IMR-90 (cell line): ENCODE measurements at regions not wholly inside any gene's neighbourhood (a gene's known extent, or its start where the extent isn't known, plus 50 kb on each side); places are given as distances from the start of the nearest gene placed in this dataset.

ENCODE experiments used
- ATAC-seq: fragments of 200-7000 bp; cut with Tn5 transposase; 2 replicates; pipeline ENCODE4 v1.9.1; 2020; ENCODE audit warnings: low read depth, mild to moderate bottlenecking, moderate library complexity
- BruUV-seq: library from RNA; stranded (reverse); fragments of 400-500 nt; replicated peaks from 2 replicates; lab custom pipeline; 2021; lab: Mats Ljungman, UMichigan
- CTCF ChIA-PET: fragments of 300-600 bp; formaldehyde crosslinking; extraction: SDS; loops from one replicate; lab custom pipeline; 2021; ENCODE audit warnings: antibody characterized with exemption; lab: Yijun Ruan, JAX
- POLR2A ChIA-PET: fragments of 300-600 bp; sonication (Branson Sonifier 250); formaldehyde crosslinking; loops from one replicate; lab custom pipeline; 2022; ENCODE audit warnings: antibody characterized with exemption; ENCODE audit not compliant: unreplicated experiment; lab: Charles Lee
- DNase-seq: peaks from one replicate; pipeline ENCODE4 v3.0.0; 2013
- H2AFZ ChIP-seq: replicated peaks from 2 replicates; pipeline ENCODE3; 2013; ENCODE audit warnings: low read length, mild to moderate bottlenecking; ENCODE audit not compliant: poor library complexity
- H2AK5ac ChIP-seq: 2 replicates; pipeline ENCODE4 v1.6.1; 2013; ENCODE audit warnings: low read depth, low read length, inconsistent platforms
- H2AK9ac ChIP-seq: replicated peaks from 2 replicates; pipeline ENCODE3; 2013; ENCODE audit warnings: mild to moderate bottlenecking, low read depth, low read length, moderate library complexity; ENCODE audit not compliant: poor library complexity
- H2BK120ac ChIP-seq: 2 replicates; pipeline ENCODE4 v1.6.1; 2013; ENCODE audit warnings: low read depth, low read length, inconsistent platforms
- H2BK15ac ChIP-seq: 3 replicates; pipeline ENCODE4 v1.6.1; 2013; ENCODE audit warnings: low read depth, low read length, inconsistent platforms
- H2BK20ac ChIP-seq: 2 replicates; pipeline ENCODE4 v1.6.1; 2013; ENCODE audit warnings: low read depth, mild to moderate bottlenecking, inconsistent platforms, low read length, moderate library complexity
- H2BK5ac ChIP-seq: 2 replicates; pipeline ENCODE4 v1.6.1; 2013; ENCODE audit warnings: mild to moderate bottlenecking, low read depth, low read length, inconsistent platforms; ENCODE audit not compliant: poor library complexity, severe bottlenecking
- H3K14ac ChIP-seq: replicated peaks from 2 replicates; pipeline ENCODE4 v1.6.1; 2013; ENCODE audit warnings: low read depth, low read length, inconsistent platforms
- H3K18ac ChIP-seq: 2 replicates; pipeline ENCODE4 v1.6.1; 2013; ENCODE audit warnings: low read depth, low read length, control low read depth
- H3K23ac ChIP-seq: 2 replicates; pipeline ENCODE4 v1.6.1; 2013; ENCODE audit warnings: low read depth, low read length, inconsistent platforms
- H3K27ac ChIP-seq: 2 replicates; pipeline ENCODE4 v1.5.1; 2013; ENCODE audit warnings: mild to moderate bottlenecking, control low read depth, low read length; ENCODE audit not compliant: insufficient read depth
- H3K27me3 ChIP-seq: 2 replicates; pipeline ENCODE4 v1.6.1; 2013; ENCODE audit warnings: low read length; ENCODE audit not compliant: control insufficient read depth, insufficient read depth
- H3K36me3 ChIP-seq: 2 replicates; pipeline ENCODE4 v1.6.1; 2013; ENCODE audit warnings: low read length, mixed read lengths; ENCODE audit not compliant: control insufficient read depth, insufficient read depth
- H3K4ac ChIP-seq: 2 replicates; pipeline ENCODE4 v1.6.1; 2013; ENCODE audit warnings: low read depth, low read length, inconsistent platforms
- H3K4me1 ChIP-seq: 2 replicates; pipeline ENCODE4 v1.6.1; 2013; ENCODE audit warnings: low read length, mixed read lengths; ENCODE audit not compliant: control insufficient read depth, insufficient read depth
- H3K4me2 ChIP-seq: 2 replicates; pipeline ENCODE4 v1.6.1; 2013; ENCODE audit warnings: low read depth, mild to moderate bottlenecking, control low read depth, low read length, moderate library complexity
- H3K4me3 ChIP-seq: 2 replicates; pipeline ENCODE4 v1.5.1; 2013; ENCODE audit warnings: low read depth, mild to moderate bottlenecking, control low read depth, low read length, moderate library complexity; ENCODE audit not compliant: insufficient read depth
- H3K56ac ChIP-seq: 2 replicates; pipeline ENCODE4 v1.6.1; 2013; ENCODE audit warnings: low read length, inconsistent platforms; ENCODE audit not compliant: insufficient read depth; ENCODE audit errors: extremely low read depth
- H3K79me1 ChIP-seq, 2 experiments: 2 replicates each; pipeline ENCODE4 v1.6.1; 2013; ENCODE audit warnings: low read length in 2 of 2, inconsistent platforms in 1 of 2, low read depth in 1 of 2
- H3K9ac ChIP-seq: 2 replicates; pipeline ENCODE4 v1.6.1; 2013; ENCODE audit warnings: low read depth, low read length, control low read depth
- H3K9me1 ChIP-seq: 2 replicates; pipeline ENCODE4 v1.6.1; 2013; ENCODE audit warnings: low read length, inconsistent platforms; ENCODE audit not compliant: insufficient read depth
- H3K9me3 ChIP-seq: 2 replicates; pipeline ENCODE4 v1.6.1; 2013; ENCODE audit warnings: low read length; ENCODE audit not compliant: control insufficient read depth, insufficient read depth
- H4K20me1 ChIP-seq: 2 replicates; pipeline ENCODE4 v1.6.1; 2013; ENCODE audit warnings: low read length, inconsistent platforms; ENCODE audit not compliant: insufficient read depth
- H4K5ac ChIP-seq: 2 replicates; pipeline ENCODE4 v1.6.1; 2013; ENCODE audit warnings: mild to moderate bottlenecking, low read depth, low read length, control low read depth
- H4K8ac ChIP-seq, 2 experiments: 2 replicates each; pipeline ENCODE4 v1.6.1; 2013; ENCODE audit warnings: low read depth in 2 of 2, low read length in 2 of 2, control low read depth in 1 of 2, inconsistent platforms in 1 of 2
- H4K91ac ChIP-seq: 2 replicates; pipeline ENCODE4 v1.6.1; 2013; ENCODE audit warnings: low read depth, low read length, inconsistent platforms; ENCODE audit not compliant: insufficient read depth
- BHLHE40 ChIP-seq: fragments of 150-350 bp; IDR thresholded peaks from 2 replicates; pipeline ENCODE4 v1.6.1; 2016; ENCODE audit warnings: mild to moderate bottlenecking, low read depth, low read length
- CEBPB ChIP-seq: IDR thresholded peaks from 2 replicates; pipeline ENCODE4 v1.6.1; 2012; ENCODE audit warnings: low read depth, low read length, improper control_type of control experiment
- CHD1 ChIP-seq: IDR thresholded peaks from 2 replicates; pipeline ENCODE4 v1.6.1; 2012; ENCODE audit warnings: low read depth, low read length, improper control_type of control experiment
- FOS ChIP-seq: fragments of 150-350 bp; IDR thresholded peaks from 2 replicates; pipeline ENCODE4 v1.6.1; 2016; ENCODE audit warnings: low read depth, low read length
- MAFK ChIP-seq: IDR thresholded peaks from 2 replicates; pipeline ENCODE4 v1.6.1; 2012; ENCODE audit warnings: low read depth, low read length, improper control_type of control experiment
- MAZ ChIP-seq: IDR thresholded peaks from 2 replicates; pipeline ENCODE4 v1.6.1; 2012; ENCODE audit warnings: low read depth, mild to moderate bottlenecking, low read length, improper control_type of control experiment, moderate library complexity, borderline replicate concordance
- MXI1 ChIP-seq: IDR thresholded peaks from 2 replicates; pipeline ENCODE4 v1.6.1; 2012; ENCODE audit warnings: low read depth, mild to moderate bottlenecking, low read length, moderate library complexity, borderline replicate concordance
- NFE2L2 ChIP-seq: fragments of 150-350 bp; IDR thresholded peaks from 2 replicates; pipeline ENCODE4 v1.6.1; 2016; ENCODE audit warnings: low read depth, mild to moderate bottlenecking, low read length
- POLR2A ChIP-seq: IDR thresholded peaks from 2 replicates; pipeline ENCODE4 v1.6.1; 2012; ENCODE audit warnings: mild to moderate bottlenecking, low read depth, low read length
- RAD21 ChIP-seq: IDR thresholded peaks from 2 replicates; pipeline ENCODE4 v1.6.1; 2012; ENCODE audit warnings: low read length, improper control_type of control experiment
- RCOR1 ChIP-seq: IDR thresholded peaks from 2 replicates; pipeline ENCODE4 v1.6.1; 2012; ENCODE audit warnings: mild to moderate bottlenecking, low read length, improper control_type of control experiment; ENCODE audit not compliant: insufficient replicate concordance
- RFX5 ChIP-seq: IDR thresholded peaks from 2 replicates; pipeline ENCODE4 v1.8.0; 2012; ENCODE audit warnings: low read depth, mild to moderate bottlenecking, low read length, moderate library complexity
- SMC3 ChIP-seq: fragments of 150-350 bp; IDR thresholded peaks from 2 replicates; pipeline ENCODE4 v1.6.1; 2016; ENCODE audit warnings: low read depth, mild to moderate bottlenecking, antibody characterized with exemption, low read length, moderate library complexity
- WGBS, 2 experiments: methylation state at CpG; one replicate each; pipeline versions ENCODE4 v1.1.5 to v1.1.7; 2013; ENCODE audit warnings: missing lambda C conversion rate in 2 of 2; ENCODE audit not compliant: insufficient read length in 1 of 2; ENCODE audit errors: extremely low coverage in 2 of 2; 5-methylcytosine and 5-hydroxymethylcytosine counted together
- dilution Hi-C: fragments of 300-500 bp; cut with HindIII; formaldehyde crosslinking; loops from one replicate; pipeline ENCODE4 v1.14.3; 2018; ENCODE audit warnings: low sequenced_read_pairs; ENCODE audit not compliant: unreplicated experiment
- in situ Hi-C: fragments of 300-500 bp; cut with MboI; formaldehyde crosslinking; loops from 3 replicates; pipeline ENCODE4 v1.14.3; 2019; ENCODE audit warnings: low sequenced_read_pairs, inconsistent platforms, mixed read lengths
- intact Hi-C: fragments of 100-400 bp; cut with micrococcal nuclease; formaldehyde crosslinking; loops from 2 replicates; pipeline ENCODE4 v1.10.0; 2022
- TF ChIP-seq, protein P1 (sequence below): conservative IDR thresholded peaks from 2 replicates; pipeline ENCODE4 v1.5.1; 2012; ENCODE audit warnings: mild to moderate bottlenecking, low read depth, low read length, improper control_type of control experiment
- TF ChIP-seq, protein P2 (sequence below): fragments of 150-350 bp; IDR thresholded peaks from 2 replicates; pipeline ENCODE4 v1.6.1; 2016; ENCODE audit warnings: low read depth, mild to moderate bottlenecking, low read length, moderate library complexity, borderline replicate concordance
- TF ChIP-seq, protein P3 (sequence below): fragments of 150-350 bp; IDR thresholded peaks from 2 replicates; pipeline ENCODE4 v1.6.1; 2017; ENCODE audit warnings: mild to moderate bottlenecking, antibody characterized with exemption, low read length, low read depth

DNA sequence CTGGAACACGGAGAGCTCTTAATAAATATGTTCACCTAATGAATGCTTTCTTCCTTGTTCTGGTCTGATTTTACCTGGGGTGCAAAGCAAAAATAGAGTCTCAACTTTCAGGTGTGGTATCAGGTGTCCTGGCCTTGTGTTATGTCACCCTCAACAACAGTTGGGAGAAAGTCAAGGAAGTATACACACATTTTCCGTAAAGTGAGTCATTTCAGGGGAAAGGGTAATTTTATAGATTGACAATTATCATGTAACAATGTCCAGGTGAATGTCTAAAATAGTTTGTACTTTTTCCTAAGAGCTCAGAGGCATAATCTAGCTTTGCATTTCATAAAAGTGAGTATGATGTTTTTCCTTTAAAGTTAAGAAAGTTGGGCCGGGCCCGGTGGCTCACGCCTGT is 287.4 kb downstream of the SKIDA1 start:
- ChIA-PET CTCF (no interaction called here), POLR2A (no interaction called here)
- Histone ChIP-seq H3K4me3 (no peak overlapping the region), H2BK20ac (no peak overlapping the region), H3K79me1 (no peaks in the 10 kb centered on the region), H2BK120ac (no peak overlapping the region), H3K23ac (no peak overlapping the region), H4K20me1 (no peaks in the 10 kb centered on the region), H3K27ac (no peak overlapping the region), H2BK5ac (no peak overlapping the region), H3K36me3 (no peaks in the 10 kb centered on the region), H3K18ac (no peak overlapping the region), H2AFZ (no peak overlapping the region), H3K56ac (no peak overlapping the region), H2BK15ac (no peak overlapping the region), H4K8ac (no peak overlapping the region), H2AK5ac (no peak overlapping the region), H3K14ac (no peak overlapping the region), H3K4me2 (no peak overlapping the region), H4K91ac (no peak overlapping the region), H3K9me1 (no peaks in the 10 kb centered on the region), H3K9ac (no peak overlapping the region), H2AK9ac (no peak overlapping the region), H3K4me1 (no peaks in the 10 kb centered on the region), H3K9me3 (no peaks in the 10 kb centered on the region), H3K27me3 (no peaks in the 10 kb centered on the region), H4K5ac (no peak overlapping the region), H3K4ac (no peak overlapping the region)
- TF ChIP-seq, protein P1, sequence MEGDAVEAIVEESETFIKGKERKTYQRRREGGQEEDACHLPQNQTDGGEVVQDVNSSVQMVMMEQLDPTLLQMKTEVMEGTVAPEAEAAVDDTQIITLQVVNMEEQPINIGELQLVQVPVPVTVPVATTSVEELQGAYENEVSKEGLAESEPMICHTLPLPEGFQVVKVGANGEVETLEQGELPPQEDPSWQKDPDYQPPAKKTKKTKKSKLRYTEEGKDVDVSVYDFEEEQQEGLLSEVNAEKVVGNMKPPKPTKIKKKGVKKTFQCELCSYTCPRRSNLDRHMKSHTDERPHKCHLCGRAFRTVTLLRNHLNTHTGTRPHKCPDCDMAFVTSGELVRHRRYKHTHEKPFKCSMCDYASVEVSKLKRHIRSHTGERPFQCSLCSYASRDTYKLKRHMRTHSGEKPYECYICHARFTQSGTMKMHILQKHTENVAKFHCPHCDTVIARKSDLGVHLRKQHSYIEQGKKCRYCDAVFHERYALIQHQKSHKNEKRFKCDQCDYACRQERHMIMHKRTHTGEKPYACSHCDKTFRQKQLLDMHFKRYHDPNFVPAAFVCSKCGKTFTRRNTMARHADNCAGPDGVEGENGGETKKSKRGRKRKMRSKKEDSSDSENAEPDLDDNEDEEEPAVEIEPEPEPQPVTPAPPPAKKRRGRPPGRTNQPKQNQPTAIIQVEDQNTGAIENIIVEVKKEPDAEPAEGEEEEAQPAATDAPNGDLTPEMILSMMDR = no peak
- TF ChIP-seq CEBPB (no peak), MXI1 (no peak), NFE2L2 (no peak), RFX5 (no peak), BHLHE40 (no peak), RCOR1 (no peak), MAFK (no peak), RAD21 (no peak), MAZ (no peak), SMC3 (no peak), POLR2A (no peak), CHD1 (no peak), FOS (no peak)
- TF ChIP-seq, protein P2, sequence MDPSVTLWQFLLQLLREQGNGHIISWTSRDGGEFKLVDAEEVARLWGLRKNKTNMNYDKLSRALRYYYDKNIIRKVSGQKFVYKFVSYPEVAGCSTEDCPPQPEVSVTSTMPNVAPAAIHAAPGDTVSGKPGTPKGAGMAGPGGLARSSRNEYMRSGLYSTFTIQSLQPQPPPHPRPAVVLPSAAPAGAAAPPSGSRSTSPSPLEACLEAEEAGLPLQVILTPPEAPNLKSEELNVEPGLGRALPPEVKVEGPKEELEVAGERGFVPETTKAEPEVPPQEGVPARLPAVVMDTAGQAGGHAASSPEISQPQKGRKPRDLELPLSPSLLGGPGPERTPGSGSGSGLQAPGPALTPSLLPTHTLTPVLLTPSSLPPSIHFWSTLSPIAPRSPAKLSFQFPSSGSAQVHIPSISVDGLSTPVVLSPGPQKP = no peak
- TF ChIP-seq, protein P3, sequence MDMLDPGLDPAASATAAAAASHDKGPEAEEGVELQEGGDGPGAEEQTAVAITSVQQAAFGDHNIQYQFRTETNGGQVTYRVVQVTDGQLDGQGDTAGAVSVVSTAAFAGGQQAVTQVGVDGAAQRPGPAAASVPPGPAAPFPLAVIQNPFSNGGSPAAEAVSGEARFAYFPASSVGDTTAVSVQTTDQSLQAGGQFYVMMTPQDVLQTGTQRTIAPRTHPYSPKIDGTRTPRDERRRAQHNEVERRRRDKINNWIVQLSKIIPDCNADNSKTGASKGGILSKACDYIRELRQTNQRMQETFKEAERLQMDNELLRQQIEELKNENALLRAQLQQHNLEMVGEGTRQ = no peak
- WGBS, 2 experiments = no CpG with 5 or more reads among the region's 5 CpGs
- in situ Hi-C loops = no loop called here
- no peak for ATAC-seq
- no TSS peak for BruUV-seq
- dilution Hi-C loops = no loop called here
- no peak for DNase-seq
- intact Hi-C loops = no loop called here
